ENCODE measurements at regions not wholly inside any gene's neighbourhood (a gene's known extent, or its start where the extent isn't known, plus 50 kb on each side); places are given as distances from the start of the nearest gene placed in this dataset.

GRCh38 chr10:57218382-57218781 lies 857.3 kb upstream of the ZWINT start:
- TF ChIP-seq, protein P1, sequence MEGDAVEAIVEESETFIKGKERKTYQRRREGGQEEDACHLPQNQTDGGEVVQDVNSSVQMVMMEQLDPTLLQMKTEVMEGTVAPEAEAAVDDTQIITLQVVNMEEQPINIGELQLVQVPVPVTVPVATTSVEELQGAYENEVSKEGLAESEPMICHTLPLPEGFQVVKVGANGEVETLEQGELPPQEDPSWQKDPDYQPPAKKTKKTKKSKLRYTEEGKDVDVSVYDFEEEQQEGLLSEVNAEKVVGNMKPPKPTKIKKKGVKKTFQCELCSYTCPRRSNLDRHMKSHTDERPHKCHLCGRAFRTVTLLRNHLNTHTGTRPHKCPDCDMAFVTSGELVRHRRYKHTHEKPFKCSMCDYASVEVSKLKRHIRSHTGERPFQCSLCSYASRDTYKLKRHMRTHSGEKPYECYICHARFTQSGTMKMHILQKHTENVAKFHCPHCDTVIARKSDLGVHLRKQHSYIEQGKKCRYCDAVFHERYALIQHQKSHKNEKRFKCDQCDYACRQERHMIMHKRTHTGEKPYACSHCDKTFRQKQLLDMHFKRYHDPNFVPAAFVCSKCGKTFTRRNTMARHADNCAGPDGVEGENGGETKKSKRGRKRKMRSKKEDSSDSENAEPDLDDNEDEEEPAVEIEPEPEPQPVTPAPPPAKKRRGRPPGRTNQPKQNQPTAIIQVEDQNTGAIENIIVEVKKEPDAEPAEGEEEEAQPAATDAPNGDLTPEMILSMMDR (IDR thresholded peaks at IDR 0.05), result no peak
- no peak for TF ChIP-seq POLR2A (IDR thresholded peaks at IDR 0.05)

Data from esophagus squamous epithelium (tissue), 4 donors.